Muscle layer of colon (tissue), 2 donors: ENCODE measurements at regions not wholly inside any gene's neighbourhood (a gene's known extent, or its start where the extent isn't known, plus 50 kb on each side); places are given as distances from the start of the nearest gene placed in this dataset.

Source experiments
- H3K27ac ChIP-seq: one replicate; pipeline ENCODE4 v1.7.0; 2013; ENCODE audit warnings: low read depth, mild to moderate bottlenecking, low read length, moderate library complexity
- H3K27me3 ChIP-seq, 2 donors: one replicate each; pipeline ENCODE4 v1.7.0; 2013; ENCODE audit warnings: low read length in 2 of 2, mild to moderate bottlenecking in 2 of 2; ENCODE audit not compliant: insufficient read depth in 2 of 2, control insufficient read depth in 1 of 2
- H3K36me3 ChIP-seq: one replicate; pipeline ENCODE4 v1.7.0; 2013; ENCODE audit warnings: mild to moderate bottlenecking, low read length; ENCODE audit not compliant: insufficient read depth
- H3K4me1 ChIP-seq: one replicate; pipeline ENCODE4 v1.7.0; 2013; ENCODE audit warnings: mild to moderate bottlenecking, low read length; ENCODE audit not compliant: insufficient read depth
- H3K4me3 ChIP-seq, 2 donors: one replicate each; pipeline ENCODE4 v1.7.0; 2013; ENCODE audit warnings: low read length in 2 of 2, low read depth in 1 of 2, mild to moderate bottlenecking in 1 of 2, moderate library complexity in 1 of 2
- H3K9ac ChIP-seq: one replicate; pipeline ENCODE4 v1.7.0; 2013; ENCODE audit warnings: low read length
- H3K9me3 ChIP-seq: one replicate; pipeline ENCODE4 v1.7.0; 2013; ENCODE audit warnings: mild to moderate bottlenecking, low read length
- donor health status: abdominal sarcoma.
- donor health status: Adenocarcinoma of cecum.

DNA sequence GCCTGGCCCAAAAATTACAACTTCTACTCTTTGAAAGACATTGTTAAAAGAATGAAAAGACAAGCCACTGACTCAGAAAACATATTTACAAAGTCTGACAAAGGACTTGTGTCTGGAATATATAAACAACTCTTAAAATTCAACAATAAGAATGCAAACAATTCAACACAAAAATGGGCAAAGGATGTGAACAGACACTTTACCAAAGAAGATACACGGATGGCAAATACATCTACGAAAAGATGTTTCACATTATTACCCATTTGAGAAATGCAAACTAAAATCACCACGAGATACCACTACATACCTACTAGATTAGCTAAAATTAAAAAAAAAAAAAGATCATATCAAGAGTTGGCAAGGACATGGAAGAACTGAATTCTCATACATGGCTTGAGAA is 80.8 kb upstream of the METRNL start:
- Histone ChIP-seq H3K36me3 (no peaks in the 10 kb centered on the region), H3K9me3 (no peaks in the 10 kb centered on the region), H3K27ac (no peak overlapping the region), H3K4me3 (no peak overlapping the region), H3K27me3 (no peaks in the 10 kb centered on the region), H3K4me1 (no peaks in the 10 kb centered on the region), H3K9ac (no peak overlapping the region)

- no peaks in the 10 kb centered on the region for H3K27me3 ChIP-seq
- no peaks in the 10 kb centered on the region for H3K9me3 ChIP-seq
- no peaks in the 10 kb centered on the region for H3K4me1 ChIP-seq
- no peak overlapping the region for H3K4me3 ChIP-seq
- no peaks in the 10 kb centered on the region for H3K36me3 ChIP-seq
- H3K9ac ChIP-seq: no peak overlapping the region
- H3K27ac ChIP-seq: no peak overlapping the region
These were observed 78.7 kb upstream of the METRNL start for GRCh38 chr17:83000738-83001137.

DNA sequence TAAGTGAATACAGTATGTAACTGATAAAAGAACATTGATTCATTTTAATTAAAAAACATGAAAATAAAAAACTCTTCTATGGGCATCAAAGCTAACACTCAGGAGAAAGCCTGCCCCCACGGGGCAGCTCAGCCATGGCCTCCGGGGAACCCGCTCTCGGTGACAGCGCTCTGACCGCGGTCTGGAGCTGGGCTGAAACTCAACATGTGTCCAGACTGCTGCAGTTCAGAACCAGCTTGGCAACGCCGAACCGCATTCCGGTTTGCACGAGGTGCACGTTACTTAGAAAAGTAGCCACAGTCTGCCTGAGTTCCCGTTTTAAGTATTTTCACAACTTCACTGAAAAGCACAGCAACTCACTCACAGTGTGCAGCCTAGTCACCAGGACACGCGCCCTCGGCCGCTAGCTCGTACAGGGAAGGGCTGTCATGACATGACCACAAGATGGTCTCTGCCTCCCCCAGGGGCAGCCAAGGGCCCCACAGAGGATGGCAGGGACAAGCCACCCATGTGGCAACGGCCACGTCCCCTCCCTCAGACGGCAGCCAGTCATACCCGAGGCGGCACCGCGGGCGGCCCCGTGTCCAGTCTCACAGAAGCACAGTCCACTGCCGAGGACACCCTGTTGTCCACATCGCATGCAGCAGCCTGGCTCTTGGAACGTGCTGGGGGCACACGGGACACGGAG is 77.1 kb upstream of the METRNL start:
- Histone ChIP-seq H3K9ac (no peak overlapping the region), H3K36me3 (no peaks in the 10 kb centered on the region), H3K9me3 (no peaks in the 10 kb centered on the region), H3K4me1 (no peaks in the 10 kb centered on the region), H3K4me3 (no peak overlapping the region), H3K27ac (no peak overlapping the region), H3K27me3 (no peaks in the 10 kb centered on the region)

- Histone ChIP-seq H3K9me3 (no peaks in the 10 kb centered on the region), H3K27me3 (no peaks in the 10 kb centered on the region), H3K9ac (no peak overlapping the region), H3K4me3 (no peak overlapping the region), H3K36me3 (no peaks in the 10 kb centered on the region), H3K4me1 (no peaks in the 10 kb centered on the region), H3K27ac (no peak overlapping the region)
These were observed 74.5 kb upstream of the METRNL start for GRCh38 chr17:83004791-83005380.

DNA sequence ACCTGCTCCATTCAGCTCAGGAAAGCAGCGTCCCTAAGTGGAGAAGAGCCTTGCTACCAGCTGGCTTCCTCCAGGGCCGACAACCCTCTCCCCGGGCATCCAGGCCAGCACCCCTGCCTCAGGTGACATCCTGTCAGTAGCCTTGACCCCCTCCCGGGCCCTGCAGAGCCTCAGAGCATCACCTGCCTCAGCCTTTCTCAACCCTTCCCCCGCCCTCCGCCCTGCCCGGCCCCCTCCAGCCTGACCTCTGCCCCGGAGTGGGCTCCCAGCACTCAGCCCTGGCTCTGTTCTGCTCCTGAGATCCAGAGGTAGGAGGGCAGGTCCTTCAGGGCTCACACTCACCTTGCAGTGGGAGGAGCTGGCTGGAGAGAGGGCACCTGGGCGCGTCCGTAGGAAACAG is 73.8 kb upstream of the METRNL start:
- H3K4me1 ChIP-seq: no peaks in the 10 kb centered on the region
- H3K27me3 ChIP-seq: no peaks in the 10 kb centered on the region
- no peaks in the 10 kb centered on the region for H3K36me3 ChIP-seq
- H3K9me3 ChIP-seq: no peaks in the 10 kb centered on the region
- no peak overlapping the region for H3K4me3 ChIP-seq
- H3K9ac ChIP-seq: no peak overlapping the region
- H3K27ac ChIP-seq: no peak overlapping the region

GRCh38 chr17:83006515-83007455 is 72.6 kb upstream of the METRNL start:
- no peaks in the 10 kb centered on the region for H3K27me3 ChIP-seq
- no peak overlapping the region for H3K9ac ChIP-seq
- H3K36me3 ChIP-seq: no peaks in the 10 kb centered on the region
- H3K9me3 ChIP-seq: no peaks in the 10 kb centered on the region
- H3K4me3 ChIP-seq: peak overlapping the region in 1 of 2 donors; percentile 29
- no peaks in the 10 kb centered on the region for H3K4me1 ChIP-seq
- H3K27ac ChIP-seq: no peak overlapping the region

DNA sequence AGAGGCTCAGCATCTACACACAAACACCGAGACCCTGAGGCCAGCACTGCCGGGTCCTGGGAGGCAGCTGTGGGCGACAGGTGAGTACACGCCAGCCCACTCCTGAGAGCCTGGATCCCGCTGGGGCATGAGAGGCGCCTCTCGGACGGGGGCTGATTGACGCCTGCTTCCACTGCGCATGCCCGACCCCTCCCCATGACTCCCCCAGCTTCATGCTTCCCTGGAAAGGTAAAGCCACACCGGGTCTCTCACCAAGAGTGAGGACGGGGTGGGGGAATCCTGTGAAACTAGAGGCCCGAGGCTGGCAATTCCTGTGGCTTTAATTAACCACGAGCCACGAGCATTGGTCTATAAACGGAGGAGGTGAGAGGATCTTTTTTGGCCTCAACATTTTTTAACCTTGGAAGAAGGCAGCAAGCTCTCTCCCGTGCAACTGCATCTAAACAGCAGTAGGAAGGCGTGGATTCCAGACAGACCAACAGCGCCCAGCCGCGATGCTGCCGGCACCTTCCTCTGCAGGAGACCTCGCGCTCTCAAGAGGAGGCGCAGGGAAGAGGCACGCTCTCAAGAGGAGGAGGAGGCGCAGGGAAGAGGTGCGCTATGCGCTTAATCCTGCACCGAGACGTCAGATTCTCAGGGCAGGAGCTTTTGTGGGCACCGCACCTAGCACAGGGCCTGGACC is 71.8 kb upstream of the METRNL start:
- Histone ChIP-seq H3K27ac (no peak overlapping the region), H3K4me3 (no peak overlapping the region), H3K27me3 (no peaks in the 10 kb centered on the region), H3K4me1 (no peaks in the 10 kb centered on the region), H3K36me3 (no peaks in the 10 kb centered on the region), H3K9ac (no peak overlapping the region), H3K9me3 (no peaks in the 10 kb centered on the region)

DNA sequence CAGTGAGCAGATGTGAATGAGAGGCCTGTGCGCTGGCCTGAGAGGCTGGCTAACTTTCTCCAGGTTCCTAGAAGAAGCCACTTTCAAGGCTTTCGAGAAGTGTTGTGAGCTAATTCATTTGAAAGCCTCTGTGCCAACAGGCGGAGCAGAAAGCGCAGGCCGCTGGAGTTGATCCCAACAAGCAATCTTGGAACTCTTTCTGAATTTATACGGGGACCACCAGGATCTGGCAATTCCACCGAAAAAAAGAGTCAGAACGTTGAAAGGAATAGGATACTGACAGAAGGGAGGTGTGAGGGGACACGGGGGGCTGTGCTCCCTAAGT is 71.3 kb upstream of the METRNL start:
- no peak overlapping the region for H3K27ac ChIP-seq
- no peak overlapping the region for H3K4me3 ChIP-seq
- no peaks in the 10 kb centered on the region for H3K9me3 ChIP-seq
- no peaks in the 10 kb centered on the region for H3K4me1 ChIP-seq
- H3K36me3 ChIP-seq: no peaks in the 10 kb centered on the region
- H3K9ac ChIP-seq: no peak overlapping the region
- H3K27me3 ChIP-seq: no peaks in the 10 kb centered on the region

DNA sequence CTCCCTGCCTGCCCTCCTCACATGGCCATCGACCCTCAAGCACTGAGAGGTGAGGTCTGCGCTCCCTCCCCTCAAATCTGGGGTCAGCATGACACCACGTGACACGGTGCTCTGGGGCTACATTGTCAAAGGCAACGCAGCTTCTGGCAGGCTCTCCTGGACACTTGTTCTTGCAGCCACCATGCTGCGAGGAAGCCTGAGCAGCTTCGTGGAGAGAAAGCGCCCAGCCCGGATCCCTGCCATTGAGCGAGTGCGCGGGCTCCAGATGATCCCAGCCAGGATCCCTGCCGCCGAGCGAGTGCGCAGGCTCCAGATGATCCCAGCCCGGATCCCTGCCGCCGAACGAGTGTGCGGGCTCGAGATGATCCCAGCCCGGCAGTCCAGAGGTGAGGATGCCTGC is 70.9 kb upstream of the METRNL start:
- no peaks in the 10 kb centered on the region for H3K36me3 ChIP-seq
- H3K4me3 ChIP-seq: no peak overlapping the region
- H3K4me1 ChIP-seq: no peaks in the 10 kb centered on the region
- H3K9me3 ChIP-seq: no peaks in the 10 kb centered on the region
- no peak overlapping the region for H3K9ac ChIP-seq
- no peaks in the 10 kb centered on the region for H3K27me3 ChIP-seq
- H3K27ac ChIP-seq: no peak overlapping the region

- H3K4me3 ChIP-seq: no peak overlapping the region
- no peaks in the 10 kb centered on the region for H3K9me3 ChIP-seq
- no peaks in the 10 kb centered on the region for H3K4me1 ChIP-seq
- H3K27ac ChIP-seq: no peak overlapping the region
- H3K36me3 ChIP-seq: no peaks in the 10 kb centered on the region
- no peaks in the 10 kb centered on the region for H3K27me3 ChIP-seq
- no peak overlapping the region for H3K9ac ChIP-seq
These were observed 69.8 kb upstream of the METRNL start for GRCh38 chr17:83009414-83010205.
